ENCODE measurements at regions not wholly inside any gene's neighbourhood (a gene's known extent, or its start where the extent isn't known, plus 50 kb on each side); places are given as distances from the start of the nearest gene placed in this dataset.

GRCh38 chr15:85306946-85307686 lies 73.3 kb upstream of the AKAP13 start:
- TF ChIP-seq CTCF (IDR thresholded peaks at IDR 0.05; ENCODE audit: low read length, missing control alignments) = no peak
- no peak overlapping the region for H3K4me3 ChIP-seq (replicated peaks; ENCODE audit: low read depth, low read length)
- DNase-seq (ENCODE audit: low read depth) = no peak

- no peak for TF ChIP-seq CTCF (IDR thresholded peaks at IDR 0.05; ENCODE audit: low read length, missing control alignments)
- no peak overlapping the region for H3K4me3 ChIP-seq (replicated peaks; ENCODE audit: low read depth, low read length)
- no peak for DNase-seq (ENCODE audit: low read depth)
Observed at GRCh38 chr15:85307687-85308045, 72.7 kb upstream of the AKAP13 start.

GRCh38 chr15:85311647-85312046 lies 68.8 kb upstream of the AKAP13 start:
- TF ChIP-seq CTCF (IDR thresholded peaks at IDR 0.05; ENCODE audit: low read length, missing control alignments) = no peak
- no peak overlapping the region for H3K4me3 ChIP-seq (replicated peaks; ENCODE audit: low read depth, low read length)
- DNase-seq (ENCODE audit: low read depth) = no peak

- no peak overlapping the region for H3K4me3 ChIP-seq (replicated peaks; ENCODE audit: low read depth, low read length)
- no peak for TF ChIP-seq CTCF (IDR thresholded peaks at IDR 0.05; ENCODE audit: low read length, missing control alignments)
- DNase-seq (ENCODE audit: low read depth) = peak; percentile 46
Observed at GRCh38 chr15:85312486-85312885, 67.9 kb upstream of the AKAP13 start.

GRCh38 chr15:85312929-85313331 lies 67.5 kb upstream of the AKAP13 start:
- TF ChIP-seq CTCF (IDR thresholded peaks at IDR 0.05; ENCODE audit: low read length, missing control alignments) = peak; percentile 57
- H3K4me3 ChIP-seq (replicated peaks; ENCODE audit: low read depth, low read length) = no peak overlapping the region
- DNase-seq (ENCODE audit: low read depth) = peak; percentile 76

- no peak for TF ChIP-seq CTCF (IDR thresholded peaks at IDR 0.05; ENCODE audit: low read length, missing control alignments)
- H3K4me3 ChIP-seq (replicated peaks; ENCODE audit: low read depth, low read length) = no peak overlapping the region
- DNase-seq (ENCODE audit: low read depth) = no peak
Observed at GRCh38 chr15:85313339-85313738, 67.1 kb upstream of the AKAP13 start.

GRCh38 chr15:85314146-85314545 lies 66.3 kb upstream of the AKAP13 start:
- no peak for DNase-seq (ENCODE audit: low read depth)
- no peak overlapping the region for H3K4me3 ChIP-seq (replicated peaks; ENCODE audit: low read depth, low read length)
- TF ChIP-seq CTCF (IDR thresholded peaks at IDR 0.05; ENCODE audit: low read length, missing control alignments) = no peak
